Osteocyte (in vitro differentiated cells): ENCODE measurements at regions not wholly inside any gene's neighbourhood (a gene's known extent, or its start where the extent isn't known, plus 50 kb on each side); places are given as distances from the start of the nearest gene placed in this dataset.

ENCODE experiments used
- DNase-seq: peaks from one replicate; pipeline ENCODE4 v3.0.0; 2021; ENCODE audit warnings: mixed read lengths; ENCODE audit not compliant: unreplicated experiment; ENCODE audit errors: extremely low spot score
- H3K27ac Mint-ChIP-seq: one replicate; pipeline ENCODE4 v1.8.0; 2021; ENCODE audit warnings: mild to moderate bottlenecking, mixed read lengths; ENCODE audit not compliant: unreplicated experiment
- H3K27me3 Mint-ChIP-seq: one replicate; pipeline ENCODE4 v1.8.0; 2021; ENCODE audit warnings: mixed read lengths; ENCODE audit not compliant: unreplicated experiment
- H3K36me3 Mint-ChIP-seq: one replicate; pipeline ENCODE4 v1.8.0; 2021; ENCODE audit warnings: mixed read lengths; ENCODE audit not compliant: unreplicated experiment
- H3K4me1 Mint-ChIP-seq: one replicate; pipeline ENCODE4 v1.8.0; 2021; ENCODE audit warnings: mixed read lengths; ENCODE audit not compliant: unreplicated experiment
- H3K4me3 Mint-ChIP-seq: one replicate; pipeline ENCODE4 v1.8.0; 2021; ENCODE audit warnings: mild to moderate bottlenecking, moderate library complexity, mixed read lengths; ENCODE audit not compliant: unreplicated experiment
- H3K9me3 Mint-ChIP-seq: one replicate; pipeline ENCODE4 v1.8.0; 2021; ENCODE audit warnings: mixed read lengths; ENCODE audit not compliant: unreplicated experiment
- TF ChIP-seq, protein P1 (sequence below): fragments of 200-600 bp; sonication (generic); IDR thresholded peaks from 2 replicates; pipeline ENCODE4 v1.5.0; 2021; ENCODE audit warnings: antibody characterized with exemption, mild to moderate bottlenecking, moderate library complexity

DNA sequence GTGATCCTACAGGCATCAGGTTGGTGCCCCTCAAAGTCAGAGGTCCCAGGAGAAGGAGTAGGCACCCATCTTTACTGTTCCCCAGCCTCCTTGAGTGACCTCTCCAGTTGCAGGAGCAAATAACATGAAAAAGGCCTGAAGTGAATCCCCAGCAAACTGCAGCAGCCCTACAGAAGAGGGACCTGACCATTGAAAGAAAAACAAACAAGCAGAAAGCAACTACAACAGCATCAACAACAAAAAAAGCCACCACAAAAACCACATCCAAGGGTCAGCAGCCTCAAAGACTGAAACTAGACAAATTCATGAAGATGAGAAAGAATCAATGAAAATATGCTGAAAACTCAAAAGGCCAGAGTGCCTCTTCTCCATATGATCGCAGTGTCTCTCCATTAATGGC, 128.7 kb downstream of the ANKRD50 start:
- H3K27me3 Mint-ChIP-seq, result no peaks in the 10 kb centered on the region
- no peaks in the 10 kb centered on the region for H3K4me1 Mint-ChIP-seq
- no peak overlapping the region for H3K27ac Mint-ChIP-seq
- TF ChIP-seq, protein P1, sequence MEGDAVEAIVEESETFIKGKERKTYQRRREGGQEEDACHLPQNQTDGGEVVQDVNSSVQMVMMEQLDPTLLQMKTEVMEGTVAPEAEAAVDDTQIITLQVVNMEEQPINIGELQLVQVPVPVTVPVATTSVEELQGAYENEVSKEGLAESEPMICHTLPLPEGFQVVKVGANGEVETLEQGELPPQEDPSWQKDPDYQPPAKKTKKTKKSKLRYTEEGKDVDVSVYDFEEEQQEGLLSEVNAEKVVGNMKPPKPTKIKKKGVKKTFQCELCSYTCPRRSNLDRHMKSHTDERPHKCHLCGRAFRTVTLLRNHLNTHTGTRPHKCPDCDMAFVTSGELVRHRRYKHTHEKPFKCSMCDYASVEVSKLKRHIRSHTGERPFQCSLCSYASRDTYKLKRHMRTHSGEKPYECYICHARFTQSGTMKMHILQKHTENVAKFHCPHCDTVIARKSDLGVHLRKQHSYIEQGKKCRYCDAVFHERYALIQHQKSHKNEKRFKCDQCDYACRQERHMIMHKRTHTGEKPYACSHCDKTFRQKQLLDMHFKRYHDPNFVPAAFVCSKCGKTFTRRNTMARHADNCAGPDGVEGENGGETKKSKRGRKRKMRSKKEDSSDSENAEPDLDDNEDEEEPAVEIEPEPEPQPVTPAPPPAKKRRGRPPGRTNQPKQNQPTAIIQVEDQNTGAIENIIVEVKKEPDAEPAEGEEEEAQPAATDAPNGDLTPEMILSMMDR, result no peak
- peaks cover 26% of the 10 kb centered on the region for H3K36me3 Mint-ChIP-seq
- DNase-seq, result no peak
- no peak overlapping the region for H3K4me3 Mint-ChIP-seq
- peaks cover 9% of the 10 kb centered on the region for H3K9me3 Mint-ChIP-seq

DNA sequence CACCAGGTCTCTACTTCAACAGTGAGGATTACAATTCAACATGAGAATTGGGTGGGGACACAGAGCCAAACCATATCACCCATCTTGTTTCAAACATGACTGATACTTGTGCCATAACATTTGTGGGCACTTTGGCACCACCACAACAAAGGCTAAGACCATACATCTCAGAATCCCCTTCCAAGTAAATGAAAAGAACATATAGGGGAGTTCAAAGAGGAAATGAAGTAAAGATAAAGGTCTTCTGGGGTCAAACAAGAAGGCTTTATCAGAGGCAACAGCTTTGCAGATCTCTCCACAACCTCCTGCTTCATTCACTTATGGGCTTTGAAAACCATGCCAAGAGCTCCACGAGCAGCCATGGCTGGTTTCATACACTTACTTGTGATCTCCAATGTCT, 122.7 kb downstream of the ANKRD50 start:
- no peaks in the 10 kb centered on the region for H3K4me1 Mint-ChIP-seq
- peaks cover 9% of the 10 kb centered on the region for H3K9me3 Mint-ChIP-seq
- TF ChIP-seq, protein P1, result no peak
- H3K4me3 Mint-ChIP-seq, result no peak overlapping the region
- peaks cover 15% of the 10 kb centered on the region for H3K36me3 Mint-ChIP-seq
- DNase-seq, result no peak
- H3K27me3 Mint-ChIP-seq, result no peaks in the 10 kb centered on the region
- H3K27ac Mint-ChIP-seq, result no peak overlapping the region

DNA sequence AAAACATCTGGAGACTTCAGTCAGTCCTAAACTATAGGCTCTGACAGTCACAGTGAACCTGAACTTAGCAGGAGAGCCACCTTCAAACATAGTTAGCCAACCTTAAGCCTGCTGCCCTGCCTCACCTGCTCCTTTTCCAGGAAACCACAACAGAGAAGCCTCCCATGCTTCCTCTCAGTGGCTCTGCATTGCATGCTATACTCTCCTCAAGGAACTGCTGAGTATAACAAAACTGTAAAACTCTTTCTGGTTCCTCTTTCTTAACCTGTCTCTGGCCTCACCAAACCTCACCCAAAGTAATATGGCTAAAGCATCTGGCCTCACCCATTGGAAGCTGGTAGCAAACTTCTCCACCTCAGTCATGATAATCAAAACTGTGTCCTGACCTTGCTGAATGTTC, 122.1 kb downstream of the ANKRD50 start:
- H3K27ac Mint-ChIP-seq, result no peak overlapping the region
- no peak for DNase-seq

DNA sequence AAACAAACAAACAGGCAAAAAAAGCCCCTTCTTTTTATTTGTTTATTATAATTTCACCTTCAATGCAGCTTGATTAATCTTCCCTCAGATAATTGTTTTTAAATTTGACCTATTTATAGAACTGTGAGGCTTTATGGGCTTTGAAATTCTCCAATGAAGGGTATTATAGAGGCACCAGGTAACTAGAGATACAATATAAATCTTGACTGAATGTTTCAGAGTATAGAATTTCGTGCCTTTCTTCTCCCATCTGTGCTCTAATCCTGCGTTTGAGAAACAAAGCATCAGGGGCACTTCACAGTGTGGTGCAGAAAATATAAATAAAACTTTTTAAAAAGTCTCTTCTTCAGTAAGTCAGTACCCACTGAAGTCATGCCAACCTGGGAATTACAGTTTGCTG, 120.9 kb downstream of the ANKRD50 start:
- Mint-ChIP-seq H3K4me1 (no peaks in the 10 kb centered on the region), H3K27ac (no peak overlapping the region), H3K4me3 (no peak overlapping the region), H3K27me3 (no peaks in the 10 kb centered on the region), H3K36me3 (peaks cover 12% of the 10 kb centered on the region), H3K9me3 (peaks cover 9% of the 10 kb centered on the region)
- TF ChIP-seq, protein P1, result no peak
- DNase-seq, result no peak

More for the DNA sequence above, 122.1 kb downstream of the ANKRD50 start:
- peaks cover 15% of the 10 kb centered on the region for H3K36me3 Mint-ChIP-seq
- no peak overlapping the region for H3K4me3 Mint-ChIP-seq
- TF ChIP-seq, protein P1, result no peak
- peaks cover 9% of the 10 kb centered on the region for H3K9me3 Mint-ChIP-seq
- H3K27me3 Mint-ChIP-seq, result no peaks in the 10 kb centered on the region
- no peaks in the 10 kb centered on the region for H3K4me1 Mint-ChIP-seq

DNA sequence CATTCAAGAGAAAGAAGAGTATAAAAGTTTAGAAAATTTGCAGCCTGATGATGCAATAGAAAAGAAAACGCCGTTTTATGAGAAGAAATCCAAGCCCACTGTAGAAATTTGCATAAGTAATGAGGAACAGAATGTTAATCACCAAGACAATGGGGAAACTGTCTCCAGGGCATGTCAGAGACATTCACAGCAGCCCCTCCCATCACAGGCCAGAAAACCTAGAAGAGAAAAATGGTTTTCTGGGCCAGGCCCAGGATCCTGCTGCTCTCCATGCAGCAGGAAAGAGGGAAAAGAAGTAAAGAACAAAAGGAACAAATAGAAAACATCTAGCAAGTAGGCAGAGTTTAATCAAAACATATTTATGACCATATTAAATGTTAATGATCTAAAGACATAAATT, 119.0 kb downstream of the ANKRD50 start:
- no peak overlapping the region for H3K4me3 Mint-ChIP-seq
- no peak for DNase-seq
- H3K36me3 Mint-ChIP-seq, result peaks cover 2% of the 10 kb centered on the region
- peaks cover under 1% of the 10 kb centered on the region for H3K9me3 Mint-ChIP-seq
- no peaks in the 10 kb centered on the region for H3K4me1 Mint-ChIP-seq
- no peak overlapping the region for H3K27ac Mint-ChIP-seq
- no peaks in the 10 kb centered on the region for H3K27me3 Mint-ChIP-seq
- TF ChIP-seq, protein P1, result no peak
